OCI-LY3 (cell line): ENCODE measurements at regions not wholly inside any gene's neighbourhood (a gene's known extent, or its start where the extent isn't known, plus 50 kb on each side); places are given as distances from the start of the nearest gene placed in this dataset.

Source experiments
- H2AFZ ChIP-seq: fragments of 200-600, 300-600 bp; shearing (Covaris generic); 2 replicates; pipeline ENCODE4 v1.6.0; 2014; ENCODE audit warnings: antibody characterized with exemption, low read depth, low read length
- H3K27ac ChIP-seq: fragments of 200-600, 300-600 bp; sonication (generic); 2 replicates; pipeline ENCODE4 v1.5.1; 2014; ENCODE audit warnings: mild to moderate bottlenecking, low read length, moderate library complexity, mixed read lengths
- H3K27me3 ChIP-seq: fragments of 200-600, 300-600 bp; sonication (generic); 2 replicates; pipeline ENCODE4 v1.6.1; 2014; ENCODE audit warnings: low read depth, low read length, mixed read lengths
- H3K36me3 ChIP-seq: fragments of 200-600, 300-600 bp; sonication (generic); replicated peaks from 2 replicates; pipeline ENCODE3; 2014; ENCODE audit warnings: low read depth, low read length, mixed read lengths
- H3K4me1 ChIP-seq: fragments of 300-600, 200-600 bp; sonication (generic); 2 replicates; pipeline ENCODE4 v1.6.1; 2014; ENCODE audit warnings: low read length, mixed read lengths
- H3K4me2 ChIP-seq: fragments of 200-600, 300-600 bp; sonication (generic); 2 replicates; pipeline ENCODE4 v1.6.1; 2014; ENCODE audit warnings: low read length, mixed read lengths
- H3K4me3 ChIP-seq: fragments of 300-600, 200-600 bp; sonication (generic); 2 replicates; pipeline ENCODE4 v1.5.1; 2014; ENCODE audit warnings: antibody characterized with exemption, mild to moderate bottlenecking, low read length, moderate library complexity
- H3K79me2 ChIP-seq: fragments of 300-600, 200-600 bp; shearing (Covaris generic); 2 replicates; pipeline ENCODE4 v1.6.1; 2014; ENCODE audit warnings: mild to moderate bottlenecking, low read length, mixed read lengths
- H3K9ac ChIP-seq: fragments of 300-600, 200-600 bp; shearing (Covaris generic); 2 replicates; pipeline ENCODE4 v1.6.0; 2014; ENCODE audit warnings: mild to moderate bottlenecking, low read length, moderate library complexity
- H3K9me3 ChIP-seq: fragments of 200-600, 300-600 bp; shearing (Covaris generic); 2 replicates; pipeline ENCODE4 v1.6.1; 2014; ENCODE audit warnings: low read length, mixed read lengths; ENCODE audit not compliant: insufficient read depth
- H4K20me1 ChIP-seq: fragments of 200-600, 300-600 bp; sonication (generic); 2 replicates; pipeline ENCODE4 v1.6.1; 2016; ENCODE audit warnings: low read length, mixed read lengths; ENCODE audit not compliant: insufficient read depth
- CTCF ChIP-seq: fragments of 200-600, 300-600 bp; sonication (generic); IDR thresholded peaks from 2 replicates; pipeline ENCODE4 v1.5.1; 2014; ENCODE audit warnings: antibody characterized with exemption, low read length, low read depth
- EZH2phosphoT487 ChIP-seq: fragments of 200-600 bp; shearing (Covaris generic); IDR thresholded peaks from 2 replicates; pipeline ENCODE4 v1.6.1; 2018; ENCODE audit warnings: antibody characterized with exemption, mixed run types, low read depth

DNA sequence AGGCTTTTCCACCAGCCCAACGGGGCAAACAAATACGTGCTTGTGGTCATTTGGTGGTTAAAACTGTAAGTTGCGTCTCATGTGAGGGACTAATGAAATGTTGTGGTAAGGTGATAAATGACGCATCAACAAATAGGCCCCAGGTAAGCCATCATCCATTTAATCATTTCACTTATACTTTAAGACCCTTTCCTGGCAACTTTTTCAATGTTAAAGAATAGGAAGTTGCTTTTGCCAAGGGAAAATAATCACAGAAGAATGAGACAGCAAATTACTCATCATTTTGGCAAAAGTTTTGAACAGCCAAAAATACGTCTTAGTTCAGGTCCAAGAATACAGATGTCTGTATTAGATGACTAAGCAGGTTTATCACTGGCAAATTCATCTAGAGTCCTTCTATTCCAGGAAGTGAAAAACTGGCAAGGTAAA lies 660.4 kb downstream of the SLITRK1 start:
- TF ChIP-seq EZH2phosphoT487 (no peak), CTCF (no peak)
- Histone ChIP-seq H3K27ac (no peak overlapping the region), H3K9ac (no peak overlapping the region), H3K4me2 (no peak overlapping the region), H4K20me1 (no peaks in the 10 kb centered on the region), H3K4me3 (no peak overlapping the region), H3K27me3 (no peaks in the 10 kb centered on the region), H3K4me1 (no peaks in the 10 kb centered on the region), H3K36me3 (no peaks in the 10 kb centered on the region), H3K79me2 (no peaks in the 10 kb centered on the region), H2AFZ (0 out of 2 replicates have a peak overlapping the region, but pooled peaks have one; percentile 37), H3K9me3 (no peaks in the 10 kb centered on the region; the same call in 1 of the 2 replicates)

- Histone ChIP-seq H3K27ac (no peak overlapping the region), H3K79me2 (no peaks in the 10 kb centered on the region), H3K4me3 (no peak overlapping the region), H3K4me1 (no peaks in the 10 kb centered on the region), H3K9ac (no peak overlapping the region), H3K27me3 (no peaks in the 10 kb centered on the region), H3K9me3 (no peaks in the 10 kb centered on the region; the same call in 1 of the 2 replicates), H4K20me1 (no peaks in the 10 kb centered on the region), H2AFZ (no peak overlapping the region), H3K36me3 (no peaks in the 10 kb centered on the region), H3K4me2 (no peak overlapping the region)
- TF ChIP-seq EZH2phosphoT487 (no peak), CTCF (no peak)
These were observed 661.0 kb downstream of the SLITRK1 start for GRCh38 chr13:83221256-83221655.

DNA sequence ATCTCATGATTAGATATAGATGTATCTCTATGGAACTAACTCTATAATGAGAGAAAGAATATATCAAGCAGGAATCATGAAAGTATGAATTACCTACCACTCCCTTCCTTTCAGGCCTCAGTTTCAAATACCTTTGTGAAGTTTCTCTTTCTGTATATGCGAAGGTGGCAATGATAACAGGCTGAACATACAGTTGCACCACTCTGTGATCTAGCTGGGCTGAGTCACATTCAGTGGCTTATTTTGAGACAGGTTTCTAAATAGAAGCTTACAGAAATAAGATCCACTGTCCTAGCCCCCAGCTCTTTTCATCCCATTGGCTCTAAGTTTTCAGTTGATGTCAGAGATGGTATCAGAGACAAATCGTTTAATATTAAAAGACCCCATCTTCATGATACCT lies 662.0 kb downstream of the SLITRK1 start:
- H3K9me3 ChIP-seq: no peaks in the 10 kb centered on the region; the same call in 1 of the 2 replicates
- H3K27me3 ChIP-seq: no peaks in the 10 kb centered on the region
- H4K20me1 ChIP-seq: no peaks in the 10 kb centered on the region
- H3K36me3 ChIP-seq: no peaks in the 10 kb centered on the region
- no peaks in the 10 kb centered on the region for H3K4me1 ChIP-seq
- no peak overlapping the region for H3K4me3 ChIP-seq
- H3K27ac ChIP-seq: no peak overlapping the region
- H3K4me2 ChIP-seq: no peak overlapping the region
- H3K79me2 ChIP-seq: no peaks in the 10 kb centered on the region
- TF ChIP-seq CTCF: no peak
- no peak for TF ChIP-seq EZH2phosphoT487
- no peak overlapping the region for H3K9ac ChIP-seq
- 0 out of 2 replicates have a peak overlapping the region, but pooled peaks have one; percentile 24 for H2AFZ ChIP-seq

DNA sequence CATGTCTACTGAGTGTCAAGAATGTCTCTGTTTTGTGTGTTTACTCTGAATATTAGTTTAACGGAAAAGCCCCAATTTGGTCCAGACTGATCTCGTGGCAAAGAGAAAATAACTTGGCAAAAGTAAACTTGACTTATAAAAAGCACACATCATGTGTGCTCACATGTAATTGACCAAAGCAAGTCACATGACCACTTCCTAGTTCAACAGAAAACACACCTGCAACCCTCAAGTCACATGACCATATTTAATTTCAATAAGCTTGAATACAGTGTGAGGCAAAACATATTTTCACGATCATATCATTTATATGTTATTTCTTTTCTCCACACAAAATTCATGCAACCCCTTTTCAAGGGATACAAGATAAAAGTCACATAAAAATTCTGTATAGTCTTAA lies 662.4 kb downstream of the SLITRK1 start:
- TF ChIP-seq EZH2phosphoT487 (no peak), CTCF (no peak)

More for the DNA sequence above, 662.4 kb downstream of the SLITRK1 start:
- Histone ChIP-seq H3K4me3 (no peak overlapping the region), H3K27ac (no peak overlapping the region), H4K20me1 (no peaks in the 10 kb centered on the region), H3K79me2 (no peaks in the 10 kb centered on the region), H3K27me3 (no peaks in the 10 kb centered on the region), H3K9me3 (no peaks in the 10 kb centered on the region; the same call in 1 of the 2 replicates), H3K4me2 (no peak overlapping the region), H2AFZ (0 out of 2 replicates have a peak overlapping the region, but pooled peaks have one; percentile 24), H3K9ac (no peak overlapping the region), H3K4me1 (no peaks in the 10 kb centered on the region), H3K36me3 (no peaks in the 10 kb centered on the region)
